ENCODE measurements at regions not wholly inside any gene's neighbourhood (a gene's known extent, or its start where the extent isn't known, plus 50 kb on each side); places are given as distances from the start of the nearest gene placed in this dataset.

GRCh38 chr12:115010324-115010995 lies 326.5 kb upstream of the TBX3 start:
- no peak for DNase-seq

GRCh38 chr12:115008929-115009328 lies 325.0 kb upstream of the TBX3 start:
- no peak for DNase-seq

- no peak for DNase-seq
Observed at GRCh38 chr12:115004470-115005146, 320.6 kb upstream of the TBX3 start.

GRCh38 chr12:115002434-115002833 lies 318.5 kb upstream of the TBX3 start:
- no peak for DNase-seq

- DNase-seq: no peak
Observed at GRCh38 chr12:115001571-115002180, 317.7 kb upstream of the TBX3 start.

- no peak for DNase-seq
Observed at GRCh38 chr12:115000038-115000437, 316.1 kb upstream of the TBX3 start.

GRCh38 chr12:114998750-114999128 lies 314.8 kb upstream of the TBX3 start:
- DNase-seq: no peak

GRCh38 chr12:114998118-114998749 lies 314.3 kb upstream of the TBX3 start:
- no peak for DNase-seq

- DNase-seq: no peak
Observed at GRCh38 chr12:114996382-114996781, 312.4 kb upstream of the TBX3 start.

- DNase-seq: no peak
Observed at GRCh38 chr12:114995891-114996290, 311.9 kb upstream of the TBX3 start.

- DNase-seq: no peak
Observed at GRCh38 chr12:114993165-114993564, 309.2 kb upstream of the TBX3 start.

GRCh38 chr12:114992443-114992842 lies 308.5 kb upstream of the TBX3 start:
- DNase-seq: no peak

- no peak for DNase-seq
Observed at GRCh38 chr12:114990381-114990780, 306.4 kb upstream of the TBX3 start.

GRCh38 chr12:114986849-114987248 lies 302.9 kb upstream of the TBX3 start:
- DNase-seq: no peak

- DNase-seq: no peak
Observed at GRCh38 chr12:114986178-114986714, 302.3 kb upstream of the TBX3 start.

GRCh38 chr12:114984634-114985061 lies 300.7 kb upstream of the TBX3 start:
- DNase-seq: no peak

- DNase-seq: no peak
Observed at GRCh38 chr12:114982760-114983159, 298.8 kb upstream of the TBX3 start.

- no peak for DNase-seq
Observed at GRCh38 chr12:114981036-114981435, 297.1 kb upstream of the TBX3 start.

GRCh38 chr12:114976959-114977358 lies 293.0 kb upstream of the TBX3 start:
- DNase-seq: no peak

GRCh38 chr12:114976372-114976771 lies 292.4 kb upstream of the TBX3 start:
- no peak for DNase-seq

GRCh38 chr12:114975640-114976310 lies 291.8 kb upstream of the TBX3 start:
- DNase-seq: no peak
